Left colon (tissue), 2 donors: ENCODE measurements at regions not wholly inside any gene's neighbourhood (a gene's known extent, or its start where the extent isn't known, plus 50 kb on each side); places are given as distances from the start of the nearest gene placed in this dataset.
A peak's percentile ranks its signal among the peaks of the same experiment; 100 is the strongest.
"Not testable (repeated sequence)": the region's sequence is repeated elsewhere in the genome, so short reads cannot be mapped to it uniquely, and the experiment has no call there.

Experiments
- ATAC-seq: fragments of 200-7000 bp; cut with Tn5 transposase; one replicate; pipeline ENCODE4 v1.9.1; 2020; ENCODE audit warnings: mild to moderate bottlenecking, moderate library complexity
- DNase-seq, 2 donors: peaks; one replicate each; pipeline ENCODE4 v3.0.0-alpha.2; 2020
- intact Hi-C, 2 donors: fragments of 100-400 bp; cut with DNase I in 1 of 2; cut with micrococcal nuclease in 1 of 2; formaldehyde crosslinking; loops; one replicate each; pipeline versions ENCODE4 v1.11.2 to v1.14.0; 2022; cut with DNase I, micrococcal nuclease
- donor health status: DM: no; HTN: no; CAD: no.
- donor health status: DM: yes; HTN: yes; CAD: no.

GRCh38 chr3:118587847-118588246 is 446.8 kb downstream of the IGSF11 start:
- ATAC-seq (no peak), DNase-seq (no peak)
- intact Hi-C loops = no loop called here

DNA sequence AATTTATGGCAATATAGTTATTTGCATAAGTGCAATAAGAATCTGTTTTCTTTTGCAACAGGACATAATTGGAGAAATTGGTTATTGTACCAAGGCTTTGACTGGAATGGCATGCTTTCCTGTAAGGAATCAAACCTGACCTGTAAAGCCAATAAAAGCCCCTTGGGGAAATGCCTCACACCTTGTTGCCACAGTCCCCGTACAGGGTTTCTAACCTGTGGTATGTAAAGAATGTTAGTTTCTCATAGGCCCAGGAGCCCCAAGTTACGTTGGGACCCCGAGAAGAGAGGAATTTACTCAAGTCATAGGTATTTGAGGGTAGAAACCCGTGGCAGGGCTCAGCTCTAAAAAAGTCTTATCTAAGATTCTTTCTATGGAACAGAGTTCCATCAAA is 441.4 kb downstream of the IGSF11 start:
- ATAC-seq (no peak), DNase-seq (no peak)
- intact Hi-C loops = no loop called here

DNA sequence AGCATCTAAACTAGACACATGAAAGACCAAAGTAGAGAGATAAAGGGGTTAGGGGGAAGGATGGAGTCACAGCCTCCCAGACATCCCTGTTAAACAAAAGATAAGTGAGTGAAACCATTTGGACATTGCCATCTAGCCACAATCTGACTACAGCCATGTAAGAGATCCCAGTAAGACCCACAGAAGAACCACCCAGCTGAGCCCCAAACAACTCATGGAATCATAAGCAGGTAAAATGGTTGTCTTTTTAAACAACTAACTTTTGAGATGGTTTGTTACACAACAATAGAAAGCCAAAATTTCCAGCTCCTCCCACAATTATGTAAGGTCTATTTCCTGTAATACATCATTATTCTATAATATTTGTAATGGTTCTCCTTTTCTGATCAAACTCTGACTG is 437.5 kb downstream of the IGSF11 start:
- intact Hi-C loops = no loop called here
- ATAC-seq (no peak), DNase-seq (no peak)

DNA sequence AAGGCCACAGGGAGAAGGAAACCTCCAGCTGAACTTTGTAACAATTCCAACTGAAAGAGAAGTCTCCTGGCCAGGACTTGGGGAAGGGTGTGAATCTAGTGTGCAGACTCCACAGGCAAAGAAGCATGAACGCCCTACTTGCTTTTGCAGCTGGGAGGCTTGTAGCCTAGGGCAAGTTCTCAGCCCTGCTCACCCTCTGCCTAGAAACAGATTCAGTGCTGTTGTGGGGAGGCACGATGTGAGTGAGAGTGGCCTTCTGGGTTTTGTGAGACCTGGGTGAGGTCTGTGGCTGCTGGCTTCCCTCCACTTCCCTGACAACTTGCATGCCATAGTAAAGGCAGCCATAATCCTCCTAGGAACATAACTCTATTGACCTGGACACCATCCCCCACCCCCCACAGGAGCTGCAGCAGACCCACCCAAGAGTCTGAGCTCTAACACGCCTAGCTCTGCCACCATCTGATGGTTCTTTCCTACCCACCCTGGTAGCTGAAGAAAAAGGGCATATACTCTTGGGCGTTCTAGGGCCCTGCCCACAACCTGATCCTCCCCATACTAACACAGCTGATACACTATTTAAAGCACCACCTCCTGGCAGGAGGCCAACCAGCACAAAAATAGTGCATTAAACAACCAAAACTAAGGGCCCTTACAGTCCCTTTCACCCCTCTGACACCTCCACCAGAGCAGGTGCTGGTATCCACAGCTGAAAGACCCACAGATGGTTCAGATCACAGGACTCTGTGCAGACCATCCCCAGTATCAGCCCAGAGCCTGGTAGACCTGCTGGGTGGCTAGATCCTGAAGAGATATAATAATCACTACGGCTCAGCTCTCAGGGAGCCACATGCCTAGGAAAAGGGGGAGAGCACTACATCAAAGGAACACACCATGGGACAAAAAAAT is 426.5 kb downstream of the IGSF11 start:
- no peak for DNase-seq
- intact Hi-C loops = no loop called here
- ATAC-seq = no peak

- intact Hi-C loops = no loop called here
- DNase-seq = no peak
- ATAC-seq = no peak
Observed at GRCh38 chr3:118618247-118619040, 416.2 kb downstream of the IGSF11 start.

DNA sequence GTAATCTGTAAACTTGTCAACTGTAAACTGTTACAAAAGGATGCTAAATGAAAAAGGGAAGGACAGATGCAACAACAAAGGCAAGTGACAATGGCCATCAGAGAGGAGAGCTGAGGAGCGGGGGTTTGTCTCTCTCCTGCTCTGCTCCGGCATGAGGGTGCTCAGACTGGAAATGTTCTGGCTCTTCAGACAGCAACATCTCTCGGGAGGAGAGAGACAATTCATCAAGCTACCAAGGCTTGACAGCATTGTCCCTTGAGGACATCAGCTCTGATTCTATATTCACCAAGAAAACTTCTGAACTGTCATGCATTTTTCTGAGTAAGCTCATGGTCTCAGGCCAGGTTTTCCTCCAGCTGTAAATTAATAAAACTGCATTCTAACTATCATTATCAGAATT is 408.2 kb downstream of the IGSF11 start:
- no peak for ATAC-seq
- DNase-seq = no peak
- intact Hi-C loops = no loop called here

DNA sequence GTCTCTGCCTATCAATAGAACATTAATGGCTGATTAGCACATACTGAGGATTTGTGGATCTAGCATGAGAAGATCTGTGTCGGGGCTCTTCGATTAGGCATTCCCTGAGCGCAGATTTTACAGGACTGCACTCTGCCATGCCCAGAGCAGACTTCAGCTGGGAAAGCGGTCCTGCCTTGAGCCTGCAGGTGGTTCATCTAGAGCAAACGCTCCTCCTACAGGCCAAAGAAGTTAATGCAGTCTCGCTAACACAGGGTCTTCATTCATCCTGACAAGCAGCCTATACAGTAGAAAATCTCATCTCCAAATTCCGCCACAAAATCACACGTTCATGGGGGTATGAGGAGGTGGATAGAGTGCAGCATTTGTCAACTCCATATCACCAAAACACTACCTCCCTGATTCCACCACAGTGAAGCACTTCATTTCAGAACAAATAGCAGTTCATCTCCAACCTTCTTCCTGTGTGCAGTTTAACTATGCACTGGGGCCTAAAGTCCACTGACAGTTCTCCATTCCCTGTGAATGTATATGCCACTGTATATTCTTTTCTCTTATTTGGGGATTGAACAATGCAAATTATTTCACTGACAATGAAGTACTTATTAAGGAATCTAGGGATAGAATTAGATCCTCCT is 405.8 kb downstream of the IGSF11 start:
- DNase-seq (peak; percentile 33 to 62), ATAC-seq (peak; percentile 92)
- intact Hi-C loops = no loop called here

GRCh38 chr3:118629821-118630220 is 404.8 kb downstream of the IGSF11 start:
- DNase-seq (no peak), ATAC-seq (no peak)
- intact Hi-C loops = no loop called here

DNA sequence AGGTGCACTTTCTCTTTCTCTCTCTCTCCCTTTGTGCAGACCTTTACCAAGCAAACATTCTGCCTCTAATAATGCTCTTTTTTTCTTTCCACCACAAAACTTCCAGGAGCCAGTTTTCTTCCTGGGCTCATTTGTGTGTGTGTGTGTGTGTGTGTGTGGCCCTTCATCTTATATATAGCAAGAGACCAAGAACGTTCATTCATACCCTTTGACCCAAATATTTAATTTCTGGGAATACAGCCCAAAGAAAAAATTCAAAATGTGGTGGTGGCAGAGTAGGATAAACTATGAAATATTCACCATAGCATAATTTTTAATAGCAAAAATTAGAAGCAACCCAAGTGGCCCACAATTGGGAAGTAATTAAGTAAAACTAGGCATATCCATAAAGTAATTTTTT is 398.9 kb downstream of the IGSF11 start:
- DNase-seq (no peak), ATAC-seq (no peak)
- intact Hi-C loops = no loop called here

GRCh38 chr3:118636841-118637240 is 397.8 kb downstream of the IGSF11 start:
- intact Hi-C loops = no loop called here
- no peak for DNase-seq
- no peak for ATAC-seq

DNA sequence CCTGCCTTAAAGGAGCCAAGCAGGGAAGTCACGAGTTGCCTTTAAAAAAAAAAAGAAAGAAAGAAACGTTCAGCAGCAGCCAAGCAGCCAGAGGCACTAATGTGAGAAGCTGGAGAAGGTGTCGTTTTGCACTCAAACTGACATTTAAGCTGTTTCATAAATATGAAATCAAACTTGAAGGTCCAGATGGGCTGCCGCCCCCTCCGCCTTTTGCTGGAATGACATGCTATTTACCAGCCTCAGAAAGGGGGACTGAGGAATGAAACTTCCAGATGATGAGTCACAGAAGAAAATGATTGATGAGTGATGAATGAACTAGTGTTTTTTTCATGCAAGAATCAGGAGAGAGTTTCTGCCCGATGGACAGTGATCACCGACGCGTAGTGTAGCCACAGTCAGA is 396.8 kb downstream of the IGSF11 start:
- intact Hi-C loops = no loop called here
- DNase-seq (no peak), ATAC-seq (no peak)

DNA sequence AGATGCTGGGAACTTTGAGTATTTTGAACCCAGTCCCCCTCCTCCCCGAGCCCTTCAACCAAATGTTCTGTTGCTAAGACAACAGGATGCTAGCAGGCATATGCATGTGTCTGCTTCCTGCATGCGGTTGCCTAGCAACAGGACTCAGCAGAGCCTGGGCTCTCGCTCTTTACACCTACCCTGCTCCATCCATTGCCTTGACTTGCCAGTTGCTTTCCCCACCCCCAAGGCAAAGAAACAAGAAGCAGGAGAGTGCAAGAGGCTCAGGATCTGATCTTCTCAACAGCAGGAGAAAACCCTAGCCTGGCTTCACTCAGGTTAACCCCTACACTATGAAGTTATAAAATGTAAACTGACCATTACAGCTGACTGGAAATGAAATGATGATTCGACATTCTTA is 393.0 kb downstream of the IGSF11 start:
- no peak for DNase-seq
- intact Hi-C loops = no loop called here
- ATAC-seq = no peak

DNA sequence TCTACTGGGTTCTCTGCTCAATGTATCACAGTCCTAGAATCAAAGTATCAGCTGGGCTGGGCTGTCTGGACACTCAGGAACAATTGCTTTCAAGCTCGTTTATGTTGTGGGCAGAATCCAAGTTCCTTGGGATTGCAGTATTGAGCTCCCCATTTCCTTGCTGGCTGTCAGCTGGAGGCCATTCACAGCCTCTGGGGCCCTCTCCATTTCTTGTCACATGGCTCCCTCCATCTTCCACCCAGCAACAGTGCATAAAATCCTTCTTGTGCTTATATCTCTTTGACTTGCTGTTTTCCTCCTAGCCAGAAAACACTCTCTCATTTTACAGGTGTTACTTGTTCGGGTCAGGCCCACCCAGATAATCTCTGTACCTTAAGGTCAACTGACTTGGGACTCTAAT is 363.5 kb downstream of the IGSF11 start:
- ATAC-seq (no peak), DNase-seq (no peak)
- intact Hi-C loops = no loop called here

DNA sequence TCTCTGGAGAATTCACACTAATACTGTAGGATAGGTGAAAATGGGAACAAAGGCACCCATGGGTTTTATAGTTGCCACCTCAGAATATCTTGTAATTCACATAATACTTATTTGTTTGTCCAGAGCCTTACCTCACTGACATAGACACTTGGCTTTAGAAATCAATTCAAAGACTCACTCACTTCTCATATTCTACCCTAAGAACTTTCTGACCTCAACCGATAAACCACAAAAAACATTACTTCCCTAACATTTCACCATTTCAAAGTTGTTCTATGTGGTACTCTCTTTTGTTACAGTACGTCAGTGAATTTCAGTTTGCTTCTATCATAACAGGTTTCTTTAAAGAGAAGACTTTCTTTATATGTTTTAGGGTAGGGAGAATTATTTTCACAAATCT is 359.3 kb downstream of the IGSF11 start:
- DNase-seq (no peak), ATAC-seq (no peak)
- intact Hi-C loops = no loop called here

- DNase-seq, intact Hi-C loops, ATAC-seq: not testable (repeated sequence)
Observed at GRCh38 chr3:118678663-118679062, 356.0 kb downstream of the IGSF11 start.

DNA sequence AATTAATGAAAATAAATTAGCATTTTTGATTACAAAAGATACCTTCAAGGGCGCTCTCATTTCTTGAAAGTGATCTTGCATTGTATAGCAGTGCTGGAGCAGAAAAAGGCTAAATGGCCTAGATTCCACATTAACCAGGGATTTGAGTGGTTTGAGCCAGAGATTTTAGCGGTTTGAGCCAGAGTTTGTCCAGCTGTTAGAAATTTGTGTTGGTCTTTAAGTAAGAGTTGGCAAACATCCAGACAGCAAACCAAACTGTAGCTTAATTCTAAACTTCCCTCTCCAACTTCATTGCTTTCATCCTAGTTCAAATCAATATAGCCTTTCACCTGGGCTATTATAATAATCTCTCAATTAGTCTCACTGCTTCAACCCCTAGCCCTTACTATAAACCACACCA is 351.7 kb downstream of the IGSF11 start:
- DNase-seq (no peak), ATAC-seq (no peak)
- intact Hi-C loops = no loop called here

DNA sequence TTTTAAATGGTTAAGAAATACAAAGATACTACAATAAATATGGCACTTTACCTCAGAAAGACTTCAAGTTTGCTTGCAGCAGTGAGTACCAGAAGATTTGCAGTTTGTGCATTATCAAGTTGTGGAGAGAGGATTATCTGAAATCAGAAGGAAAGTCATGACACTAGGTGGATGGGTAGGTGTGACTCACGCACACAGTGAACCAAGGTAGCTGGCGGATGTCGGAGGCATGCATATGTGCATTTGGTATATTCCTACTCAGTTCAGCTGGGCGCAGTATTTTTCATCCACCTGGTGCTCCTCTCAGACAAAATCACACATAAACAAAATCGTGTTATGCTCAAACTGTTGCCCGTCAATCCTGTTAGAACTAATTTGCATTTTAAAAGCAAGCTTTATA is 351.0 kb downstream of the IGSF11 start:
- DNase-seq (no peak), ATAC-seq (no peak)
- intact Hi-C loops = no loop called here

- DNase-seq (no peak), ATAC-seq (no peak)
- intact Hi-C loops = no loop called here
Observed at GRCh38 chr3:118688396-118688884, 346.2 kb downstream of the IGSF11 start.

- no peak for DNase-seq
- no peak for ATAC-seq
- intact Hi-C loops = no loop called here
Observed at GRCh38 chr3:118692416-118692815, 342.2 kb downstream of the IGSF11 start.
